AG04449 (cell line): ENCODE measurements at regions not wholly inside any gene's neighbourhood (a gene's known extent, or its start where the extent isn't known, plus 50 kb on each side); places are given as distances from the start of the nearest gene placed in this dataset.

Experiments used
- CTCF ChIA-PET: fragments of 350-600 bp; formaldehyde crosslinking; extraction: SDS; loops from one replicate; lab custom pipeline; 2021; ENCODE audit warnings: antibody characterized with exemption; lab: Yijun Ruan, JAX
- POLR2A ChIA-PET: fragments of 400-600, 350-600 bp; formaldehyde crosslinking; extraction: SDS; loops from one replicate; lab custom pipeline; 2020; ENCODE audit warnings: antibody characterized with exemption, inconsistent platforms; lab: Yijun Ruan, JAX
- DNase-seq: peaks from one replicate; pipeline ENCODE4 v3.0.0-alpha.2; 2010; ENCODE audit warnings: low read depth, low spot score
- H3K4me3 ChIP-seq: 2 replicates; pipeline ENCODE4 v1.5.1; 2011; ENCODE audit warnings: low read depth, mild to moderate bottlenecking, control low read depth, low read length
- TF ChIP-seq, protein P1 (sequence below): IDR thresholded peaks from one replicate; pipeline ENCODE4 v1.5.1; 2011; ENCODE audit warnings: mild to moderate bottlenecking, moderate library complexity, low read length, control low read depth, inconsistent platforms; ENCODE audit not compliant: insufficient read depth; ENCODE audit errors: missing control alignments

DNA sequence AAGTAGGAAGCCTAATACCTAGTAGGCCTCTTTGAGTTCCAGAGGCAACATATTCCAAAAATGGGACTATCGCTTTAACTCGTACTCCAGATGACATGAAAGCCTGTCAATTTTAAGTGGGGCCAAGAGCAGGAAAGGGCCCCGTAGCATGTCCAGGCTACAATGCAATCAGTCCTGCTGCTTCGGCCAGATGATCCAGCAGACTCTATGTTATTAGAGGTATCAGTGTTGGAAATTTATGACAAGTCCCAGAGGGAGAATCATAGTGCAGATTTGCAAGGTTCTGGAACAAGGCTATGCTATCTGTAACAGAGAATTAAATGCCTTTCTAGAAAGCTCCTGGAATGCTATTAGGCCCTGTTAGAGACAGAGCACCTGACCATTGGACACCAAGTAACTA, 56.7 kb upstream of the SRP9 start:
- POLR2A ChIA-PET: no interaction called here
- DNase-seq: no peak
- CTCF ChIA-PET: no interaction called here
- TF ChIP-seq, protein P1, sequence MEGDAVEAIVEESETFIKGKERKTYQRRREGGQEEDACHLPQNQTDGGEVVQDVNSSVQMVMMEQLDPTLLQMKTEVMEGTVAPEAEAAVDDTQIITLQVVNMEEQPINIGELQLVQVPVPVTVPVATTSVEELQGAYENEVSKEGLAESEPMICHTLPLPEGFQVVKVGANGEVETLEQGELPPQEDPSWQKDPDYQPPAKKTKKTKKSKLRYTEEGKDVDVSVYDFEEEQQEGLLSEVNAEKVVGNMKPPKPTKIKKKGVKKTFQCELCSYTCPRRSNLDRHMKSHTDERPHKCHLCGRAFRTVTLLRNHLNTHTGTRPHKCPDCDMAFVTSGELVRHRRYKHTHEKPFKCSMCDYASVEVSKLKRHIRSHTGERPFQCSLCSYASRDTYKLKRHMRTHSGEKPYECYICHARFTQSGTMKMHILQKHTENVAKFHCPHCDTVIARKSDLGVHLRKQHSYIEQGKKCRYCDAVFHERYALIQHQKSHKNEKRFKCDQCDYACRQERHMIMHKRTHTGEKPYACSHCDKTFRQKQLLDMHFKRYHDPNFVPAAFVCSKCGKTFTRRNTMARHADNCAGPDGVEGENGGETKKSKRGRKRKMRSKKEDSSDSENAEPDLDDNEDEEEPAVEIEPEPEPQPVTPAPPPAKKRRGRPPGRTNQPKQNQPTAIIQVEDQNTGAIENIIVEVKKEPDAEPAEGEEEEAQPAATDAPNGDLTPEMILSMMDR: no peak
- H3K4me3 ChIP-seq: no peak overlapping the region

DNA sequence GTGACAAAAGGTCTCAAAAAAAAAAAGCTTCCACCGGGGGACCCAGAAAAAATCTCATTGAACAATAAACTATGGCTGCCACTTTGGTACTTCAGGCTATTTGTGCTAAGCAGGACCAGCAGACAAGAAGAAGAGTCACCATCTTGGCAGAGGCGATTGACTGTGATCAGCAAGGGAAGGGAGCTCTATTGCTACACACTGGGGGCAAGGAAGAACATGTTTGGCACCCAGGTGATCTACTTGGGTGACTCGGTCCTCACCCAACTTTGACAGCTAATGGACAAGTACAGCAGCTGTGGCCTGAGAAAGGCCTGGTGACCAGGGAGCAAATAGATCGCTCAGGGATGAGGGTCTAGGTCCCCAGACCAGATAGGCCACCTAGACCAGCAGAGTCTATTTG, 53.4 kb upstream of the SRP9 start:
- TF ChIP-seq, protein P1: no peak
- ChIA-PET POLR2A (interaction anchor here (0.6 to 1.0 kb wide), 2 partner anchors 21 to 69 kb away, joined by 3 to 4 read pairs; no protein-coding TSS in a partner anchor), CTCF (no interaction called here)
- no peak for DNase-seq
- H3K4me3 ChIP-seq: no peak overlapping the region
